Breast epithelium (tissue), 4 donors: ENCODE measurements at regions not wholly inside any gene's neighbourhood (a gene's known extent, or its start where the extent isn't known, plus 50 kb on each side); places are given as distances from the start of the nearest gene placed in this dataset.

Experiments
- DNase-seq, 2 donors: peaks; one replicate each; pipeline ENCODE4 v3.0.0-alpha.2; 2019; ENCODE audit warnings: low spot score in 2 of 2
- H3K27ac ChIP-seq, 2 donors: fragments of 200-600 bp; sonication (generic) in 1 of 2; one replicate each; pipeline ENCODE4 v1.5.1; 2016 to 2019; ENCODE audit warnings: mild to moderate bottlenecking in 1 of 2
- H3K27me3 ChIP-seq, 2 donors: fragments of 200-600 bp; sonication (generic) in 1 of 2; one replicate each; pipeline versions ENCODE4 v1.5.1 to v1.6.0; 2017 to 2019; ENCODE audit warnings: control low read depth in 1 of 2, mild to moderate bottlenecking in 1 of 2
- H3K36me3 ChIP-seq: fragments of 200-600 bp; one replicate; pipeline ENCODE4 v1.5.1; 2019
- H3K4me1 ChIP-seq, 2 donors: fragments of 200-600 bp; sonication (generic); one replicate each; pipeline ENCODE4 v1.5.1; 2016 to 2019; ENCODE audit warnings: control low read depth in 1 of 2
- H3K4me3 ChIP-seq, 3 donors: fragments of 200-600 bp; sonication (generic); 1 replicate in 2 of 3; 2 replicates in 1 of 3; pipeline ENCODE4 v1.5.1; 2016 to 2019; ENCODE audit warnings: mild to moderate bottlenecking in 3 of 3, moderate library complexity in 2 of 3
- H3K9me3 ChIP-seq, 2 donors: fragments of 200-600 bp; sonication (generic) in 1 of 2; one replicate each; pipeline ENCODE4 v1.5.1; 2016 to 2019; ENCODE audit warnings: control low read depth in 1 of 2
- POLR2A ChIP-seq: fragments of 450-650 bp; IDR thresholded peaks from one replicate; pipeline ENCODE4 v1.6.1; 2016; ENCODE audit warnings: antibody characterized with exemption, mild to moderate bottlenecking, moderate library complexity
- POLR2AphosphoS5 ChIP-seq, 3 donors: sonication (generic); formaldehyde crosslinking; IDR thresholded peaks; one replicate each; pipeline ENCODE4 v1.6.1; 2017; ENCODE audit warnings: antibody characterized with exemption in 3 of 3
- intact Hi-C: fragments of 100-400 bp; cut with DNase I; formaldehyde crosslinking; loops from one replicate; pipeline ENCODE4 v1.15.1; 2023; ENCODE audit warnings: low total_unique reads
- TF ChIP-seq, protein P1 (sequence below), 3 donors: fragments of 450-650 bp; IDR thresholded peaks; one replicate each; pipeline ENCODE4 v1.5.1; 2016 to 2017; ENCODE audit warnings: antibody characterized with exemption in 3 of 3, mild to moderate bottlenecking in 3 of 3, moderate library complexity in 3 of 3

DNA sequence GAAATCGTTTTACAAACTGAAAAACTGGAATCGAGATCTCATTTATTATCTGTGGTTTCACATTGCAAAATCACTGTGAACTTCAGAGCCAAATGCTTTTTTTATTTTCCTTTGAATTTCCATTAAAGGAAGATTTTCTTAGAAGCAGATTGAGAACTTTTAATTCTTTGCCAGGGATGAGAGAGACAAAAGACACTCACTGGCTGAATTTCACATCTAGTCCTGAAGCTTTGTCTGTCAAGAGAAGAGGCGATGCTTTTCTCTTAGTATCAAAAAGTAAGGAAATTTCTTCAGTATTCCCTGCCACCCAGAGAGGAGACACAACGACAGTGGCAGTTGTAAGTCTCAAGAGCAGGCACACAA lies 141.8 kb downstream of the TMEM200A start:
- H3K9me3 ChIP-seq: no peaks in the 10 kb centered on the region
- TF ChIP-seq, protein P1, sequence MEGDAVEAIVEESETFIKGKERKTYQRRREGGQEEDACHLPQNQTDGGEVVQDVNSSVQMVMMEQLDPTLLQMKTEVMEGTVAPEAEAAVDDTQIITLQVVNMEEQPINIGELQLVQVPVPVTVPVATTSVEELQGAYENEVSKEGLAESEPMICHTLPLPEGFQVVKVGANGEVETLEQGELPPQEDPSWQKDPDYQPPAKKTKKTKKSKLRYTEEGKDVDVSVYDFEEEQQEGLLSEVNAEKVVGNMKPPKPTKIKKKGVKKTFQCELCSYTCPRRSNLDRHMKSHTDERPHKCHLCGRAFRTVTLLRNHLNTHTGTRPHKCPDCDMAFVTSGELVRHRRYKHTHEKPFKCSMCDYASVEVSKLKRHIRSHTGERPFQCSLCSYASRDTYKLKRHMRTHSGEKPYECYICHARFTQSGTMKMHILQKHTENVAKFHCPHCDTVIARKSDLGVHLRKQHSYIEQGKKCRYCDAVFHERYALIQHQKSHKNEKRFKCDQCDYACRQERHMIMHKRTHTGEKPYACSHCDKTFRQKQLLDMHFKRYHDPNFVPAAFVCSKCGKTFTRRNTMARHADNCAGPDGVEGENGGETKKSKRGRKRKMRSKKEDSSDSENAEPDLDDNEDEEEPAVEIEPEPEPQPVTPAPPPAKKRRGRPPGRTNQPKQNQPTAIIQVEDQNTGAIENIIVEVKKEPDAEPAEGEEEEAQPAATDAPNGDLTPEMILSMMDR (IDR thresholded peaks at IDR 0.05): no peak
- intact Hi-C loops: no loop called here
- no peak for DNase-seq
- peak overlapping the region in 1 of 3 donors; percentile 24 for H3K4me3 ChIP-seq
- H3K36me3 ChIP-seq: no peaks in the 10 kb centered on the region
- no peak overlapping the region for H3K27ac ChIP-seq
- H3K27me3 ChIP-seq: no peaks in the 10 kb centered on the region
- H3K4me1 ChIP-seq: no peaks in the 10 kb centered on the region

DNA sequence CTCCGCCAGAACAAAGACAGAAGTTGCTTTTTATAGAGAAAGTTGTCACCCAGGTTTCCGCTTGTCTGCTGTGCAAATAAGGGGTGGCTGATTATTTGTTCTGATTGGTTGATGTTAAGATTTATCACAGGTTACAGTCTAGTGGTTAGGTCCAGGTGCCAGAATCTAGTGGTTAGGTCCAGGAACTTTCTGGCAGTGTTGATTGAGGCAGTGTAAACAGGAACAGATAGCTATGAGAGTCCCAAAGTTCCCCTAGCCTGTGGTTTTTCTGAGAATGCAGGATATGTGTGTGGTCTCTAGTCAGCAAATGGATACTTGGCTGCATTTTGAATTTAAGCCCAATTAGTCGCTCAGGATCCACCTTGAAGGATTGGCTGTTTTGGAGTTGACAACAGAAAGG lies 148.0 kb downstream of the TMEM200A start:
- DNase-seq: peak in 1 of 2 donors; percentile 35
- no peaks in the 10 kb centered on the region for H3K36me3 ChIP-seq
- TF ChIP-seq POLR2A (no peak), POLR2AphosphoS5 (IDR thresholded peaks at IDR 0.05) (no peak)
- TF ChIP-seq, protein P1 (IDR thresholded peaks at IDR 0.05): no peak
- intact Hi-C loops: no loop called here
- H3K9me3 ChIP-seq: no peaks in the 10 kb centered on the region
- H3K27ac ChIP-seq: peak overlapping the region in 1 of 2 donors; percentile 43
- no peak overlapping the region for H3K4me3 ChIP-seq
- no peaks in the 10 kb centered on the region for H3K27me3 ChIP-seq
- H3K4me1 ChIP-seq: no peaks in the 10 kb centered on the region

DNA sequence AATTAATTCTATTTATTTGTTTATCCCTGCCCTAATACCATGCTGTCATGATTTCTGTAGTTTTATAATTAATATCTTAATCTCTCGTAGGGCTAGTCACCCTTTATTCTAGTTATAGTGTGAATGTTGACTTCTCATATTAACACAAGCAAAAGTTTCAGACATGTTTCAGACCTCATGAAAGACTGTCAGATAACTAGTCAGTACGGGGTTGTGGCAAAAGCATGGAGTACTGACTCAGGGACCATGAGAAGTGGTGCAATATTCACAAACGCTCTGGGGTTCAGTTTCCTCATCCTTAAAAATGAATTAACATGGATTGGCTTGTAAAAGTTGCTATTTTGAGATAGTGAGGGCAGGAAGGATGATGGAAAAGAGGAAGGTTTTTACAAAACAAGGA lies 148.9 kb downstream of the TMEM200A start:
- Histone ChIP-seq H3K27me3 (no peaks in the 10 kb centered on the region), H3K36me3 (no peaks in the 10 kb centered on the region), H3K4me3 (no peak overlapping the region), H3K4me1 (no peaks in the 10 kb centered on the region), H3K27ac (no peak overlapping the region), H3K9me3 (no peaks in the 10 kb centered on the region)
- TF ChIP-seq, protein P1 (IDR thresholded peaks at IDR 0.05): no peak
- TF ChIP-seq POLR2AphosphoS5 (IDR thresholded peaks at IDR 0.05) (no peak), POLR2A (no peak)
- intact Hi-C loops: no loop called here
- no peak for DNase-seq

DNA sequence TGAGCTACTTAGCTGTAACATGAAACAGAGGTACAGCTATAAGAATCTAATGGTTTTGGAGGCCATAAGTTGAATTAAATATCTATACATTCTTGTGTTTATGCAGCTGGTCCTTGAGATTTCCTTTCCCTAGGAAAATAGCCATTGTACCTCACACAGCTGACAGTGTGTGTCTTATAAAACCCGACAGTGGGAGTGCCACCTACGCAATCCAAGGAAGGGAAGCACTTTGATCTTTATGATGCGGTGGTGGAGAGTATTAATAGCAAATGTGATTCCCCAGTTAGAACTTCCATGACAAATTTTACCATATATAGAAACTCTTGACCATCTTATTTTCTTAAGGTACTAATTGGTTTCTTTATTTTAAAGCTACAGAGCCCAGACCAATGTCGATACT lies 149.5 kb downstream of the TMEM200A start:
- no peaks in the 10 kb centered on the region for H3K36me3 ChIP-seq
- H3K4me3 ChIP-seq: no peak overlapping the region
- TF ChIP-seq POLR2AphosphoS5 (IDR thresholded peaks at IDR 0.05): no peak
- no peaks in the 10 kb centered on the region for H3K9me3 ChIP-seq
- intact Hi-C loops: no loop called here
- DNase-seq: no peak
- no peak overlapping the region for H3K27ac ChIP-seq
- no peaks in the 10 kb centered on the region for H3K4me1 ChIP-seq
- H3K27me3 ChIP-seq: no peaks in the 10 kb centered on the region

DNA sequence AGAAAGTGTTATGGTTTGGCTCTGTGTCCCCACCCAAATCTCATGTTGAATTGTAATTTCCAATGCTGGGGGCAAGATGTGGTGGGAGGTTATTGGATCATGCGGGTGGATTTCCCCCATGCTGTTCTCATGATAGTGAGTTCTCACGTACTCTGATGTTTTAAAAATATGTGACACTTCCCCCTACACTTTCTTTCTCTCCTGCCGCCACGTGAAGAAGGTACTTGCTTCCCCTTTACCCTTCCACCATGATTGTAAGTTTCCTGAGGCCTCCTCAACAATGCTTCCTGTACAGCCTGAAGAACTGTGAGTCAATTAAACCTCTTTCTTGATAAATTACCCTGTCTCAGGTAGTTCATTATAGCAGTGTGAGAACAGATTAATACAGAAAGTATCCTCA lies 150.8 kb downstream of the TMEM200A start:
- no peak for DNase-seq
- H3K4me3 ChIP-seq: no peak overlapping the region
- H3K27ac ChIP-seq: peak overlapping the region; percentile 66 to 68
- no peaks in the 10 kb centered on the region for H3K9me3 ChIP-seq
- intact Hi-C loops: no loop called here
- no peaks in the 10 kb centered on the region for H3K36me3 ChIP-seq
- H3K4me1 ChIP-seq: no peaks in the 10 kb centered on the region
- no peaks in the 10 kb centered on the region for H3K27me3 ChIP-seq
- TF ChIP-seq POLR2A (no peak), POLR2AphosphoS5 (IDR thresholded peaks at IDR 0.05) (no peak)
- TF ChIP-seq, protein P1 (IDR thresholded peaks at IDR 0.05): no peak

DNA sequence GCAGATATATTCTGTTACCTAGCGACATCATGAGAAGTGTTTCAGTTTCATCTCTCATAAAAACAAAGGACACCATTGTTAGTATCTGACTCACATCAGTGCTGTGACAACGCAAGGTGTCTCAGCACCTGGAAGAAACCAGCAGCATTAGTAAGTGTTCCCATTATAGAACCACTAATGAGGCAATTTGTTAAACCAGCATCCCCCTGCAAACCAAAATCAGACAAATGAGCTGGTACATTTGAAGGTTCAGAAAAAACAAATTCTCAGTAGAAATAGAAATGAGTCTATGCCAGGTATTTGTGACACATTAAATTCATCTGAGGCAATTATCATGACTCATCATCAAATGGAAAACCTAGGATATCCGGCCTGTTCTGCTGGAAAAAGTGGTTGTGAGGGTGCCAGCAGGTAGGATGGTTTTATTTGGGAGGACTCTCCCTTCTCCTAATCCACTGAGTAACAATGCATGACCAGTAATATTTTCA lies 151.7 kb downstream of the TMEM200A start:
- Histone ChIP-seq H3K4me1 (no peaks in the 10 kb centered on the region), H3K36me3 (no peaks in the 10 kb centered on the region), H3K9me3 (no peaks in the 10 kb centered on the region), H3K27ac (peak overlapping the region; percentile 66 to 68), H3K27me3 (no peaks in the 10 kb centered on the region), H3K4me3 (no peak overlapping the region)
- intact Hi-C loops: no loop called here
- TF ChIP-seq, protein P1 (IDR thresholded peaks at IDR 0.05): no peak
- no peak for TF ChIP-seq POLR2AphosphoS5 (IDR thresholded peaks at IDR 0.05)
- TF ChIP-seq POLR2A: no peak
- DNase-seq: no peak
